ENCODE measurements at regions not wholly inside any gene's neighbourhood (a gene's known extent, or its start where the extent isn't known, plus 50 kb on each side); places are given as distances from the start of the nearest gene placed in this dataset.

- Histone ChIP-seq H3K4me3 (ENCODE audit: low read depth in 2 of 2, low read length in 1 of 2) (no peak overlapping the region), H3K4me1 (ENCODE audit: control insufficient read depth in 1 of 2, insufficient read depth in 2 of 2, low read depth in 1 of 2, low read length in 1 of 2) (peaks cover 0 to 22% of the 10 kb centered on the region in 2 experiments; a peak in 2 of 4 replicates), H3K9me2 (no peaks in the 10 kb centered on the region), H3K27me3 (ENCODE audit: insufficient read depth) (no peaks in the 10 kb centered on the region; the same call in 1 of the 2 replicates), H3K4me2 (no peak overlapping the region), H3F3A (replicated peaks; ENCODE audit: insufficient read depth) (no peaks in the 10 kb centered on the region), H2AFZ (ENCODE audit: low read depth) (no peak overlapping the region), H4K20me1 (ENCODE audit: insufficient read depth) (no peaks in the 10 kb centered on the region), H3K79me2 (ENCODE audit: insufficient read depth) (no peaks in the 10 kb centered on the region), H3K9ac (no peak overlapping the region), H3K36me3 (replicated peaks in 1 of 2; ENCODE audit: control insufficient read depth in 1 of 2, insufficient read depth in 2 of 2, low read length in 1 of 2) (no peaks in the 10 kb centered on the region), H3K27ac (ENCODE audit: low read depth in 2 of 2, low read length in 1 of 2) (no peak overlapping the region), H3K9me3 (no peaks in the 10 kb centered on the region)
- WGBS (ENCODE audit: low lambda C conversion rate), result 84% methylated on average over 4 of the region's 4 CpGs
- CTCF ChIA-PET, result interaction anchor here (1.1 to 1.3 kb wide), 2 partner anchors 9 to 472 kb away, joined by 3 to 5 read pairs; no protein-coding TSS in a partner anchor
- TF ChIP-seq NFIC (IDR thresholded peaks at IDR 0.05; ENCODE audit: borderline replicate concordance), result no peak
- no peak for TF ChIP-seq EP300 (IDR thresholded peaks at IDR 0.05; ENCODE audit: borderline replicate concordance in 1 of 2, low read depth in 1 of 2, low read length in 1 of 2)
- TF ChIP-seq FOSL2 (IDR thresholded peaks at IDR 0.05; ENCODE audit: borderline replicate concordance, low read depth), result no peak
- TF ChIP-seq SMC3 (IDR thresholded peaks at IDR 0.05; ENCODE audit: low read depth, low read length), result no peak
- no peak for TF ChIP-seq RFX5 (IDR thresholded peaks at IDR 0.05; ENCODE audit: low read length)
- no peak for TF ChIP-seq CTCF (IDR thresholded peaks at IDR 0.05)
- no peak for TF ChIP-seq TCF12 (IDR thresholded peaks at IDR 0.05)
- TF ChIP-seq NRF1 (IDR thresholded peaks at IDR 0.05; ENCODE audit: low read depth, low read length), result no peak
- no peak for TF ChIP-seq IRF3 (IDR thresholded peaks at IDR 0.05; ENCODE audit: low read depth, low read length)
- no peak for TF ChIP-seq JUND (IDR thresholded peaks at IDR 0.05)
- no peak for TF ChIP-seq RAD21 (IDR thresholded peaks at IDR 0.05; ENCODE audit: low read length)
- TF ChIP-seq USF2 (IDR thresholded peaks at IDR 0.05; ENCODE audit: borderline replicate concordance, low read depth, low read length), result no peak
- no peak for TF ChIP-seq ELF1 (IDR thresholded peaks at IDR 0.05)
- TF ChIP-seq TEAD4 (IDR thresholded peaks at IDR 0.05; ENCODE audit: borderline replicate concordance, insufficient read depth), result no peak
- TF ChIP-seq GABPA (IDR thresholded peaks at IDR 0.05; ENCODE audit: low read depth), result no peak
- no peak for TF ChIP-seq REST (IDR thresholded peaks at IDR 0.05; ENCODE audit: low read depth, low read length)
- POLR2A ChIA-PET, result no interaction called here
- DNase-seq, result no peak
These were observed 343.9 kb upstream of the ZMIZ1 start for GRCh38 chr10:78724846-78725245.
